ENCODE measurements at regions not wholly inside any gene's neighbourhood (a gene's known extent, or its start where the extent isn't known, plus 50 kb on each side); places are given as distances from the start of the nearest gene placed in this dataset.

GRCh38 chr11:122394313-122394712, 261.2 kb upstream of the UBASH3B start:
- DNase-seq, result peak in 1 of 2 experiments; percentile 20

DNA sequence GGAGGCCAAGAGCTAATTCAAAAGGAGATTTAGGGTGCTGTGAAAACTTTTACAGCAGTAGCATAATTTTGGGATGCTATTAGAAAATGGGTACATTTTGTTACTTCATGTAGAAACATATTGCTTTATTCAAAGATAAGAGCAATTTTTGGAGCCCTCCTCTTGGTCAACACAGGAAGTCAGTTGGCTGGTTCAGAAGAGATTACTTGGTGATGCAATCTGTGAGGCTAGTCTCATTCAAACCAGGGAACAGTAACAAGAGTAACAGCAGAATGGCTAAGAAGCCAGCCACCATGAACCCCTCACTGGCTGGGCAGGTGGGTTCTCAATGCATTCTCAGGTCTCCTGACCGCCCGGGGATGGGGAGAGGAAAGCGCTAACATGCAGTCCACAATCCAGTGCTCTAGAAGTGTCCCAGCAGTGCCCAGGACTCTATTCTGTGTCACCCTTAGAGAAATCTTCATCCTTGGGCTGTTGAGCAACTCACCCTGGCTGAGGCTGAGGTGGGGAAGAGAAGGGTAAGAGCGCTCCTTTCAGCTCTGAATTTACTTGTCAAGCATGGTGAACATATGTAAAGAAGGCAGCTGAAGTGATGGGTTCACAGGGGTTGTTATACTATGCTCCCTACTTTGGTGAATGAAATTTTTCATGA, 262.2 kb upstream of the UBASH3B start:
- DNase-seq, result no peak

DNA sequence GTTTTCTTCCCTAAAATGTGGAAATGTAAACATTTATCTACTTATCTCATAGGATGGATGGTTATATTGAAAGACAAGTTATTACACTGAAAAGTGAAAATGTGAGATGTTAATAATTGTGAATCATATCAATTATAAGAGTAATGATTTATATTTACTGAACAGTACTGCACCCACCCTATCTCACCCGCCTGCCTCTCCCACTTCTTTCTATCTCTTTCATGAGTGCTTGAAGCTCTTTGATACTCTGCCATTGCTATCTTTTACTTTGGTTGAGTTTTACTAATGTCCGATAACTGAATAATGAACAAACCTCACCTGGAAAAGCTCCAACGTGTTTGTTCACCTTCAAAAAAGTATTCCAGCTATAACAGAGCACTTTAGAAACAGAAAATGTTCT, 263.0 kb upstream of the UBASH3B start:
- DNase-seq, result no peak

- DNase-seq, result no peak
Measured at GRCh38 chr11:122391049-122391448, 264.5 kb upstream of the UBASH3B start.

DNA sequence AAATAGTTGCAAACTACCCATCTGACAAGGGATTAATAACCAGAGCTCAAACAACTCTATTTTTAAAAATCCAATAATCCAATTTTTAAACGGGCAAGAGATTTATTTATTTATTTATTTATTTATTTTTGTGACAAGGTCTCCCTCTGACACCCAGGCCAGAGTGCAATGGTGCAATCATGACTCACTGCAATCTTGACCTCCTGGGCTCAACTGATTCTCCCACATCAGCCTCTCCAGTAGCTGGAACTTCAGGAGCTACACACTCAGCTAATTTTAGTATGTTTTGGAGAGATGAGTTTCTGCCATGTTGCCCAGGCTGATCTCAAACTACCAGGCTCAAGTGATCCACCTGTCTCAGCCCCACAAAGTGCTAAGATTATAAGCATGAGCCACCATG, 267.2 kb upstream of the BLID start:
- DNase-seq, result no peak

GRCh38 chr11:122375687-122376399, 259.8 kb upstream of the BLID start:
- DNase-seq, result no peak

GRCh38 chr11:122368796-122369195, 252.8 kb upstream of the BLID start:
- DNase-seq, result no peak

- DNase-seq, result no peak
Measured at GRCh38 chr11:122367809-122368231, 251.8 kb upstream of the BLID start.

- no peak for DNase-seq
Measured at GRCh38 chr11:122365610-122366360, 249.8 kb upstream of the BLID start.

- no peak for DNase-seq
Measured at GRCh38 chr11:122363296-122363695, 247.3 kb upstream of the BLID start.

DNA sequence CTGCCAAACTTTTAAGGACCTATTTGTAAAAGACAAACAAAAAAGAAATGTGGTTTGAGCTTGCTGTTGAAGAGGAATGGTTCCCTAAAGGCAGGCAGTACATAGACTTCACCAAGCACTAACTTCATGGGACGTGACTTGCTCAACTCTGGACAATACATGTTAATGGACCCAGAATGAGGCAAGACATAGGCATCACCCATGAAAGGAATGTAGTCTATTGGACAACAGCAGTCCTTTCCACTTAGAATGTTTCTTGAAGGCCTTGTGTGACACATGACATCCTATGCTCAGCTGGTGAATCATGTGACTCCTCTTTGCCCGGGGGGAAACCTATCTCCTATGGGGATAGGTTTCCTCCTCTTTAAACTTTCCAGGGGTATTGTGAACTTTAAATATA, 246.4 kb upstream of the BLID start:
- no peak for DNase-seq

DNA sequence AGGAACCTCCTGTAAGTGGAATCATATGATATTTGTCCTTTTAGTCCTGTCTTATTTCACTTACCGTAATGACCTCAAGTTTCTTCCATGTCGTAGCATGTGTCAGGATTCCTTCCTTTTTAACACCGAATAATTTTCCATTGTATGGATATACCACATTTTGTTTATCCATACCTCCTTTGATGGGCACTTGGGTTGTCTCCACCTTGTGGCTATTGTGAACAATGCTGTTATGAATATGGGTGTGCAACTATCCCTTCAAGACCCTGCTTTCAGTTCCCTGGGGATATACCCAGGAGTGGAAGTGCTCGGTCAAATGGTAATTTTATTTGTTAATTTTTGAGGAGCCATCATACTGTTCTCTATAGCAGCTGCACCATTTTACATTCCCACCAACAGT, 244.9 kb upstream of the BLID start:
- DNase-seq, result no peak

- no peak for DNase-seq
Measured at GRCh38 chr11:122359081-122359571, 243.1 kb upstream of the BLID start.

DNA sequence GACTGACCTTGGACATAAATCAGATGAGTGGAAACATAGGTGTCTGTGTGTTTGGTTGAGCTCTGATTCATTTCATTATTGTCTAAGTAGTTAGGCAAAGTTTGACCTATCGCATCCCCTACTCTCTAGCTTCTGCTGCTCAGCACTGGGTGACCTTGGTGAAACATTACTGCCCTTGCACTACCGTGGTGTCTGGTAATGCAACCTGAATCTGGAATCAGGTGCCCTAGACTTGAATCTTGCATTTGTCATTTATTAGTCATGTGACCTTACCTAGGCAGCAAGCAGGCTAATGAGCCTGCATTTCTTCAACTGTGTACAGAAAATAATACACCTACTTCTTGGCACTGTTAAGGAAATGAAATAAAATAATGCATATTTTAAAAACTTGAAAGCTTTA, 242.3 kb upstream of the BLID start:
- no peak for DNase-seq

- DNase-seq, result no peak
Measured at GRCh38 chr11:122355968-122356367, 240.0 kb upstream of the BLID start.

DNA sequence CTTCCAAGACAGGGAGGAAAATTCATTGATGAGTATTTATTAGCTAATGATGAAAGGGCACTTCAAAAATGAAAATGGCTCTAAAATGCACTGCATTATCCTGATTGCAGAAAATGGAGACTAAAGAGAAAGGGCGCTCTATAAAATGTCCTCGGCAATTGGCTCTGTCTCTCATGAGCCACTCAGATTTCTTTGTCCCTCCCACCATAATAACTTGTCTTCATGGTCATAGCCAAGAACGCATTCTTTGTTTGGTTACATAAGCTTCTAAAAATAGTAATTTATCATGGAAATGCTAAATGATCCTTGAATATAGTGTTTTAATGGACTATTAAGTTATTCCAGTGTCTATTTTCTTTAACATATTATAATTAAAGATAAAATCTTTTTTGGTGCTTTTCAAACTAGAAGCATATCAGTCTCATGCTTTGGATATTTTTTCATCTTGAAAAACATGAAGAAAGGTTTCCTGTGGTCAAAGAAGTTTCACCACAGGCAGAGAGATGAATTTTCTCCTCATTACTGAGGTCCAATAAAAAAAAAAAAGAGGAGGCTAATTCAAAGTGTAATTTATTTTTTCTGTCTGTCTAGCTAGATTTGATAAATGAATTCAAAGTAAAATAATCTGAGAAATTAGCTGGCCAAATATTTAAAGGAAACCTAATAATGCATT, 238.1 kb upstream of the BLID start:
- DNase-seq, result no peak

DNA sequence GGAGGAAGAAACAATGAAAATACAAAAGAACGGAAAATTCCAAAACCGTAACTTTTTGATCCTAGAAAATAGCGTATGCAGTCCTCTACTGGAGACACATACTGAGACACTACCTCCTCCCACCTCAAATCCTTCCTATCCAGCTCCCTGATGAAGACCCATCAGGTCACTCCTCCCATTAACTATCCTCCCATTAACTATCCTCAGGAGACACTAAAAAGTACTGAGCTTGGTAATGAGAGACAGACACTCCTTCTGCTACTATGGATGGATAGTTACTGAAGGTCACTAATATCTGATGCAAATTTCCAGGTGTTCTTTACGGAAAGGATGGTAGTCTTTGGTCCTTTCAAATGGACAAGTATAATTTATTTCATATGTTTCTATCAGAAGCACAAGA, 237.5 kb upstream of the BLID start:
- no peak for DNase-seq

DNA sequence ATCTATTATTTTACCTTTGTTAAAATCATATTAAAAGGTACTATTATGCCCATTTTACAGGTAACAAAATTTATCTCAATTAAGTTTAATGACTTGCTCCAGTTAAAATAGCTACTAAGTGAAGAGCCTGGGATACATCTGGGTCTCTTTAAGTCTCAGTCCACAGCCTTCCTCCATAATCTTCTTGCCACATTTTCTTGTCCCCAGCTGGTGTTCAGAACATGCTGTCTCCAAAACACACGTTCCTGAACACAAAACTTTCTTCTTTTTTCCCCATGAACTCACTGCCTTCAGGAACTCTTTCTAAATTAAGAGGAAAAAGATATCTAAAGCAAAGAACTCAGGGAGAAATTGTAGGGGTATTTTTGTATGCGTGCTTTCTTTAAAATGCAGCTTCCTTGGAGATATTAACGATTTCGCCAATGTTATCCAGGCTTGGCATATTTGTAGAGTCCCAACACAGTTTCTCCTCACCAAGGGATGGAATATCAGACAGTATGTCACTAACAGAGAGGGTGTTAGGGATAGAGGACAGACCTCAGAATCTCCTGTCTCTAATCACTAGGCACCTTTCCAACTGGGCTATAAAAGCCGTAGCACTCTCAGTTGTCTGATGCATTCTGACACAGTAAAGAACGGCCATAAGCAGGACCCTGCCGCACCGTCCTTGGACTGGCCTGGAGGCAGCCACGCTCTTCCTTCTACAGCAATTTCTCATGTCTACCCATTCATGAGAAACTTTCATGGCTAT, 232.8 kb upstream of the BLID start:
- DNase-seq, result no peak

DNA sequence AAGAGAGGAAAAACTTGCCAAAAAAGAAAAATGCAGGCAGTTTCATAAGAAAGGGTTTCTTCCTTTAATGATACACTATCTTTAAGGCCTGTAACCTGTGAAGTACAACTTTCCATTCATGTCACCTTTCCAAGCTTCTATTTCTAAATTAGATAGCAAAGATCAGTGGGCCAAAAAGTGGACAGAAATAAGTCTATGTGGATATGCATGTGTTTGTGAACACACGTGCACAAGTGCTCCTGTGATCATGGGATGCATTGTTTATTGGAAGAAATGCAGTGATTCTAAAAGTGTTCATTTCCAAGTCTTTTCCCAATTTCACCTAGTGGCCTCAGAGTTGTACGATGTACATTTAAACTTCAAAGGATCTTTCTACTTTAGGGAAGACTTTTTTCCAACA, 230.0 kb upstream of the BLID start:
- DNase-seq, result no peak

- no peak for DNase-seq
Measured at GRCh38 chr11:122345586-122345985, 229.6 kb upstream of the BLID start.

- no peak for DNase-seq
Measured at GRCh38 chr11:122344215-122344614, 228.2 kb upstream of the BLID start.

DNA sequence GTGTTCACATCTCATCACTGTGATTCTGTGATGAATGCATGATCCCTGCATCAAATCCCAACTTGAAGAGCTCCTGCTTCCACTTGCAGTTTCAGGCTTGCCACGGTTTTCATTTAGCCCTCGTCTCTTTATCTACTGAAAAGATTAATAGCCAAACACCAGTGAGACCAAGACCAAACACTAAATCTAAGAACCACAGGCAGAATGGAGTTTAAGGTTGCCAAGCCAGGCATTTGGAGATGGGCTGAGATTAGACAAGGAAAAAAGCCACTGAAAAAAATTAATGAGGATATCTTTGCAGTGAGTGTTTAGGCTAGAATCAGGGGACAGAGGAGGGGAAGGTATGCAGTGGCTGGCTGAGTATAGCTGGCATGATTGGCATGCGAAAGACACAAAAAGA, 227.2 kb upstream of the BLID start:
- no peak for DNase-seq

All from NCI-H2081 (cell line).